IMR-90 (cell line): ENCODE measurements at regions not wholly inside any gene's neighbourhood (a gene's known extent, or its start where the extent isn't known, plus 50 kb on each side); places are given as distances from the start of the nearest gene placed in this dataset.

Source experiments
- ATAC-seq: fragments of 200-7000 bp; cut with Tn5 transposase; 2 replicates; pipeline ENCODE4 v1.9.1; 2020; ENCODE audit warnings: low read depth, mild to moderate bottlenecking, moderate library complexity
- BruUV-seq: library from RNA; stranded (reverse); fragments of 400-500 nt; replicated peaks from 2 replicates; lab custom pipeline; 2021; lab: Mats Ljungman, UMichigan
- CTCF ChIA-PET: fragments of 300-600 bp; formaldehyde crosslinking; extraction: SDS; loops from one replicate; lab custom pipeline; 2021; ENCODE audit warnings: antibody characterized with exemption; lab: Yijun Ruan, JAX
- POLR2A ChIA-PET: fragments of 300-600 bp; sonication (Branson Sonifier 250); formaldehyde crosslinking; loops from one replicate; lab custom pipeline; 2022; ENCODE audit warnings: antibody characterized with exemption; ENCODE audit not compliant: unreplicated experiment; lab: Charles Lee
- DNase-seq: peaks from one replicate; pipeline ENCODE4 v3.0.0; 2013
- H2AFZ ChIP-seq: replicated peaks from 2 replicates; pipeline ENCODE3; 2013; ENCODE audit warnings: low read length, mild to moderate bottlenecking; ENCODE audit not compliant: poor library complexity
- H2AK5ac ChIP-seq: 2 replicates; pipeline ENCODE4 v1.6.1; 2013; ENCODE audit warnings: low read depth, low read length, inconsistent platforms
- H2AK9ac ChIP-seq: replicated peaks from 2 replicates; pipeline ENCODE3; 2013; ENCODE audit warnings: mild to moderate bottlenecking, low read depth, low read length, moderate library complexity; ENCODE audit not compliant: poor library complexity
- H2BK120ac ChIP-seq: 2 replicates; pipeline ENCODE4 v1.6.1; 2013; ENCODE audit warnings: low read depth, low read length, inconsistent platforms
- H2BK15ac ChIP-seq: 3 replicates; pipeline ENCODE4 v1.6.1; 2013; ENCODE audit warnings: low read depth, low read length, inconsistent platforms
- H2BK20ac ChIP-seq: 2 replicates; pipeline ENCODE4 v1.6.1; 2013; ENCODE audit warnings: low read depth, mild to moderate bottlenecking, inconsistent platforms, low read length, moderate library complexity
- H2BK5ac ChIP-seq: 2 replicates; pipeline ENCODE4 v1.6.1; 2013; ENCODE audit warnings: mild to moderate bottlenecking, low read depth, low read length, inconsistent platforms; ENCODE audit not compliant: poor library complexity, severe bottlenecking
- H3K14ac ChIP-seq: replicated peaks from 2 replicates; pipeline ENCODE4 v1.6.1; 2013; ENCODE audit warnings: low read depth, low read length, inconsistent platforms
- H3K18ac ChIP-seq: 2 replicates; pipeline ENCODE4 v1.6.1; 2013; ENCODE audit warnings: low read depth, low read length, control low read depth
- H3K23ac ChIP-seq: 2 replicates; pipeline ENCODE4 v1.6.1; 2013; ENCODE audit warnings: low read depth, low read length, inconsistent platforms
- H3K27ac ChIP-seq: 2 replicates; pipeline ENCODE4 v1.5.1; 2013; ENCODE audit warnings: mild to moderate bottlenecking, control low read depth, low read length; ENCODE audit not compliant: insufficient read depth
- H3K27me3 ChIP-seq: 2 replicates; pipeline ENCODE4 v1.6.1; 2013; ENCODE audit warnings: low read length; ENCODE audit not compliant: control insufficient read depth, insufficient read depth
- H3K36me3 ChIP-seq: 2 replicates; pipeline ENCODE4 v1.6.1; 2013; ENCODE audit warnings: low read length, mixed read lengths; ENCODE audit not compliant: control insufficient read depth, insufficient read depth
- H3K4ac ChIP-seq: 2 replicates; pipeline ENCODE4 v1.6.1; 2013; ENCODE audit warnings: low read depth, low read length, inconsistent platforms
- H3K4me1 ChIP-seq: 2 replicates; pipeline ENCODE4 v1.6.1; 2013; ENCODE audit warnings: low read length, mixed read lengths; ENCODE audit not compliant: control insufficient read depth, insufficient read depth
- H3K4me2 ChIP-seq: 2 replicates; pipeline ENCODE4 v1.6.1; 2013; ENCODE audit warnings: low read depth, mild to moderate bottlenecking, control low read depth, low read length, moderate library complexity
- H3K4me3 ChIP-seq: 2 replicates; pipeline ENCODE4 v1.5.1; 2013; ENCODE audit warnings: low read depth, mild to moderate bottlenecking, control low read depth, low read length, moderate library complexity; ENCODE audit not compliant: insufficient read depth
- H3K56ac ChIP-seq: 2 replicates; pipeline ENCODE4 v1.6.1; 2013; ENCODE audit warnings: low read length, inconsistent platforms; ENCODE audit not compliant: insufficient read depth; ENCODE audit errors: extremely low read depth
- H3K79me1 ChIP-seq, 2 experiments: 2 replicates each; pipeline ENCODE4 v1.6.1; 2013; ENCODE audit warnings: low read length in 2 of 2, inconsistent platforms in 1 of 2, low read depth in 1 of 2
- H3K9ac ChIP-seq: 2 replicates; pipeline ENCODE4 v1.6.1; 2013; ENCODE audit warnings: low read depth, low read length, control low read depth
- H3K9me1 ChIP-seq: 2 replicates; pipeline ENCODE4 v1.6.1; 2013; ENCODE audit warnings: low read length, inconsistent platforms; ENCODE audit not compliant: insufficient read depth
- H3K9me3 ChIP-seq: 2 replicates; pipeline ENCODE4 v1.6.1; 2013; ENCODE audit warnings: low read length; ENCODE audit not compliant: control insufficient read depth, insufficient read depth
- H4K20me1 ChIP-seq: 2 replicates; pipeline ENCODE4 v1.6.1; 2013; ENCODE audit warnings: low read length, inconsistent platforms; ENCODE audit not compliant: insufficient read depth
- H4K5ac ChIP-seq: 2 replicates; pipeline ENCODE4 v1.6.1; 2013; ENCODE audit warnings: mild to moderate bottlenecking, low read depth, low read length, control low read depth
- H4K8ac ChIP-seq, 2 experiments: 2 replicates each; pipeline ENCODE4 v1.6.1; 2013; ENCODE audit warnings: low read depth in 2 of 2, low read length in 2 of 2, control low read depth in 1 of 2, inconsistent platforms in 1 of 2
- H4K91ac ChIP-seq: 2 replicates; pipeline ENCODE4 v1.6.1; 2013; ENCODE audit warnings: low read depth, low read length, inconsistent platforms; ENCODE audit not compliant: insufficient read depth
- BHLHE40 ChIP-seq: fragments of 150-350 bp; IDR thresholded peaks from 2 replicates; pipeline ENCODE4 v1.6.1; 2016; ENCODE audit warnings: mild to moderate bottlenecking, low read depth, low read length
- CEBPB ChIP-seq: IDR thresholded peaks from 2 replicates; pipeline ENCODE4 v1.6.1; 2012; ENCODE audit warnings: low read depth, low read length, improper control_type of control experiment
- CHD1 ChIP-seq: IDR thresholded peaks from 2 replicates; pipeline ENCODE4 v1.6.1; 2012; ENCODE audit warnings: low read depth, low read length, improper control_type of control experiment
- FOS ChIP-seq: fragments of 150-350 bp; IDR thresholded peaks from 2 replicates; pipeline ENCODE4 v1.6.1; 2016; ENCODE audit warnings: low read depth, low read length
- MAZ ChIP-seq: IDR thresholded peaks from 2 replicates; pipeline ENCODE4 v1.6.1; 2012; ENCODE audit warnings: low read depth, mild to moderate bottlenecking, low read length, improper control_type of control experiment, moderate library complexity, borderline replicate concordance
- MXI1 ChIP-seq: IDR thresholded peaks from 2 replicates; pipeline ENCODE4 v1.6.1; 2012; ENCODE audit warnings: low read depth, mild to moderate bottlenecking, low read length, moderate library complexity, borderline replicate concordance
- NFE2L2 ChIP-seq: fragments of 150-350 bp; IDR thresholded peaks from 2 replicates; pipeline ENCODE4 v1.6.1; 2016; ENCODE audit warnings: low read depth, mild to moderate bottlenecking, low read length
- POLR2A ChIP-seq: IDR thresholded peaks from 2 replicates; pipeline ENCODE4 v1.6.1; 2012; ENCODE audit warnings: mild to moderate bottlenecking, low read depth, low read length
- RAD21 ChIP-seq: IDR thresholded peaks from 2 replicates; pipeline ENCODE4 v1.6.1; 2012; ENCODE audit warnings: low read length, improper control_type of control experiment
- RCOR1 ChIP-seq: IDR thresholded peaks from 2 replicates; pipeline ENCODE4 v1.6.1; 2012; ENCODE audit warnings: mild to moderate bottlenecking, low read length, improper control_type of control experiment; ENCODE audit not compliant: insufficient replicate concordance
- RFX5 ChIP-seq: IDR thresholded peaks from 2 replicates; pipeline ENCODE4 v1.8.0; 2012; ENCODE audit warnings: low read depth, mild to moderate bottlenecking, low read length, moderate library complexity
- SMC3 ChIP-seq: fragments of 150-350 bp; IDR thresholded peaks from 2 replicates; pipeline ENCODE4 v1.6.1; 2016; ENCODE audit warnings: low read depth, mild to moderate bottlenecking, antibody characterized with exemption, low read length, moderate library complexity
- whole genome bisulfite sequencing, 2 experiments: methylation state at CpG; one replicate each; pipeline versions ENCODE4 v1.1.5 to v1.1.7; 2013; ENCODE audit warnings: missing lambda C conversion rate in 2 of 2; ENCODE audit not compliant: insufficient read length in 1 of 2; ENCODE audit errors: extremely low coverage in 2 of 2; 5-methylcytosine and 5-hydroxymethylcytosine counted together
- dilution Hi-C: fragments of 300-500 bp; cut with HindIII; formaldehyde crosslinking; loops from one replicate; pipeline ENCODE4 v1.14.3; 2018; ENCODE audit warnings: low sequenced_read_pairs; ENCODE audit not compliant: unreplicated experiment
- in situ Hi-C: fragments of 300-500 bp; cut with MboI; formaldehyde crosslinking; loops from 3 replicates; pipeline ENCODE4 v1.14.3; 2019; ENCODE audit warnings: low sequenced_read_pairs, inconsistent platforms, mixed read lengths
- intact Hi-C: fragments of 100-400 bp; cut with micrococcal nuclease; formaldehyde crosslinking; loops from 2 replicates; pipeline ENCODE4 v1.10.0; 2022
- TF ChIP-seq, protein P1 (sequence below): fragments of 150-350 bp; IDR thresholded peaks from 2 replicates; pipeline ENCODE4 v1.6.1; 2016; ENCODE audit warnings: low read depth, mild to moderate bottlenecking, low read length, moderate library complexity, borderline replicate concordance
- TF ChIP-seq, protein P2 (sequence below): fragments of 150-350 bp; IDR thresholded peaks from 2 replicates; pipeline ENCODE4 v1.6.1; 2017; ENCODE audit warnings: mild to moderate bottlenecking, antibody characterized with exemption, low read length, low read depth
- TF ChIP-seq, protein P3 (sequence below): conservative IDR thresholded peaks from 2 replicates; pipeline ENCODE4 v1.5.1; 2012; ENCODE audit warnings: mild to moderate bottlenecking, low read depth, low read length, improper control_type of control experiment

DNA sequence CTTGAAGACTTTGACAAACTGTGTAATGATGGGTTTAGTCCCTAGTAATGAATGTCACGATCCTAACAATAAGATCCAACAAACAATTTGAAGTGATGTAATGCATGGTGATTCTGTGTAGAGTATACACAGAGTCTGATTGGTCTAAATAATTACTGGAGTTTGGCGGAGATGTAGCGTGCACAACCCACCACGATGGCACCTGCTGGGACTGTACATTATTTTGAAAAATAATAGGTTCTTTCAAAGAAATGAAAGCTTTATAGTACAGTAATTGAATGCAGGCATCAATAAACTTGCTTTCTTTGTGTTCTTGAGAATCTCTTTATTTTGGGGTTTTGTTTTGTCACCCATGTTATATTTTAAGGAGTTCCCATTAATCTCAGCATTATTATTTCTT lies 902.2 kb upstream of the PCDH7 start:
- no TSS peak for BruUV-seq
- no peak overlapping the region for H3K14ac ChIP-seq

More for the DNA sequence above, 902.2 kb upstream of the PCDH7 start:
- no peaks in the 10 kb centered on the region for H3K27me3 ChIP-seq
- dilution Hi-C loops: no loop called here
- DNase-seq (no peak), ATAC-seq (no peak)
- H4K20me1 ChIP-seq: no peaks in the 10 kb centered on the region
- no peak overlapping the region for H3K18ac ChIP-seq
- no peak overlapping the region for H2BK15ac ChIP-seq
- H2AK5ac ChIP-seq: no peak overlapping the region
- no peak overlapping the region for H4K8ac ChIP-seq
- H3K9ac ChIP-seq: no peak overlapping the region
- no peak overlapping the region for H3K4ac ChIP-seq
- H2BK5ac ChIP-seq: no peak overlapping the region
- in situ Hi-C loops: no loop called here
- TF ChIP-seq CEBPB (no peak), MXI1 (no peak), RAD21 (no peak), FOS (no peak), MAZ (no peak), NFE2L2 (no peak), BHLHE40 (no peak), RCOR1 (no peak), CHD1 (no peak), POLR2A (no peak), RFX5 (no peak), SMC3 (no peak)
- TF ChIP-seq, protein P1, sequence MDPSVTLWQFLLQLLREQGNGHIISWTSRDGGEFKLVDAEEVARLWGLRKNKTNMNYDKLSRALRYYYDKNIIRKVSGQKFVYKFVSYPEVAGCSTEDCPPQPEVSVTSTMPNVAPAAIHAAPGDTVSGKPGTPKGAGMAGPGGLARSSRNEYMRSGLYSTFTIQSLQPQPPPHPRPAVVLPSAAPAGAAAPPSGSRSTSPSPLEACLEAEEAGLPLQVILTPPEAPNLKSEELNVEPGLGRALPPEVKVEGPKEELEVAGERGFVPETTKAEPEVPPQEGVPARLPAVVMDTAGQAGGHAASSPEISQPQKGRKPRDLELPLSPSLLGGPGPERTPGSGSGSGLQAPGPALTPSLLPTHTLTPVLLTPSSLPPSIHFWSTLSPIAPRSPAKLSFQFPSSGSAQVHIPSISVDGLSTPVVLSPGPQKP: no peak
- TF ChIP-seq, protein P2, sequence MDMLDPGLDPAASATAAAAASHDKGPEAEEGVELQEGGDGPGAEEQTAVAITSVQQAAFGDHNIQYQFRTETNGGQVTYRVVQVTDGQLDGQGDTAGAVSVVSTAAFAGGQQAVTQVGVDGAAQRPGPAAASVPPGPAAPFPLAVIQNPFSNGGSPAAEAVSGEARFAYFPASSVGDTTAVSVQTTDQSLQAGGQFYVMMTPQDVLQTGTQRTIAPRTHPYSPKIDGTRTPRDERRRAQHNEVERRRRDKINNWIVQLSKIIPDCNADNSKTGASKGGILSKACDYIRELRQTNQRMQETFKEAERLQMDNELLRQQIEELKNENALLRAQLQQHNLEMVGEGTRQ: no peak
- TF ChIP-seq, protein P3, sequence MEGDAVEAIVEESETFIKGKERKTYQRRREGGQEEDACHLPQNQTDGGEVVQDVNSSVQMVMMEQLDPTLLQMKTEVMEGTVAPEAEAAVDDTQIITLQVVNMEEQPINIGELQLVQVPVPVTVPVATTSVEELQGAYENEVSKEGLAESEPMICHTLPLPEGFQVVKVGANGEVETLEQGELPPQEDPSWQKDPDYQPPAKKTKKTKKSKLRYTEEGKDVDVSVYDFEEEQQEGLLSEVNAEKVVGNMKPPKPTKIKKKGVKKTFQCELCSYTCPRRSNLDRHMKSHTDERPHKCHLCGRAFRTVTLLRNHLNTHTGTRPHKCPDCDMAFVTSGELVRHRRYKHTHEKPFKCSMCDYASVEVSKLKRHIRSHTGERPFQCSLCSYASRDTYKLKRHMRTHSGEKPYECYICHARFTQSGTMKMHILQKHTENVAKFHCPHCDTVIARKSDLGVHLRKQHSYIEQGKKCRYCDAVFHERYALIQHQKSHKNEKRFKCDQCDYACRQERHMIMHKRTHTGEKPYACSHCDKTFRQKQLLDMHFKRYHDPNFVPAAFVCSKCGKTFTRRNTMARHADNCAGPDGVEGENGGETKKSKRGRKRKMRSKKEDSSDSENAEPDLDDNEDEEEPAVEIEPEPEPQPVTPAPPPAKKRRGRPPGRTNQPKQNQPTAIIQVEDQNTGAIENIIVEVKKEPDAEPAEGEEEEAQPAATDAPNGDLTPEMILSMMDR: no peak
- CTCF ChIA-PET: no interaction called here
- POLR2A ChIA-PET: no interaction called here
- H3K4me1 ChIP-seq: no peaks in the 10 kb centered on the region
- no peaks in the 10 kb centered on the region for H3K79me1 ChIP-seq
- no peaks in the 10 kb centered on the region for H3K36me3 ChIP-seq
- H3K4me3 ChIP-seq: no peak overlapping the region
- H2AK9ac ChIP-seq: no peak overlapping the region
- WGBS, 2 experiments: no CpG with 5 or more reads among the region's 4 CpGs
- H3K9me3 ChIP-seq: no peaks in the 10 kb centered on the region
- no peak overlapping the region for H3K56ac ChIP-seq
- H4K5ac ChIP-seq: no peak overlapping the region
- no peak overlapping the region for H2BK20ac ChIP-seq
- no peak overlapping the region for H2AFZ ChIP-seq
- H4K91ac ChIP-seq: no peak overlapping the region
- H3K27ac ChIP-seq: no peak overlapping the region
- H3K4me2 ChIP-seq: no peak overlapping the region
- intact Hi-C loops: no loop called here
- no peak overlapping the region for H3K23ac ChIP-seq
- H3K9me1 ChIP-seq: no peaks in the 10 kb centered on the region
- no peak overlapping the region for H2BK120ac ChIP-seq
